Cardiac muscle cell (in vitro differentiated cells and primary cell): ENCODE measurements at regions not wholly inside any gene's neighbourhood (a gene's known extent, or its start where the extent isn't known, plus 50 kb on each side); places are given as distances from the start of the nearest gene placed in this dataset.

Experiments used
- DNase-seq, 2 donors: peaks; one replicate each; pipeline versions ENCODE4 v3.0.0 to v3.0.0-alpha.2; 2010 to 2017; ENCODE audit warnings: low read depth in 1 of 2, low spot score in 1 of 2
- H3K27ac ChIP-seq: fragments of 200-600 bp; sonication (generic); 2 replicates; pipeline ENCODE4 v1.5.1; 2016
- H3K27me3 ChIP-seq: fragments of 200-600 bp; sonication (generic); 2 replicates; pipeline ENCODE4 v1.6.0; 2016; ENCODE audit warnings: control low read depth
- H3K36me3 ChIP-seq: fragments of 200-600 bp; sonication (generic); 2 replicates; pipeline ENCODE4 v1.5.1; 2016; ENCODE audit warnings: control low read depth
- H3K4me1 ChIP-seq: fragments of 200-600 bp; sonication (generic); 2 replicates; pipeline ENCODE4 v1.8.1; 2017; ENCODE audit warnings: low read depth, mild to moderate bottlenecking, mixed run types
- H3K4me3 ChIP-seq: fragments of 200-600 bp; sonication (generic); 2 replicates; pipeline ENCODE4 v1.5.1; 2016; ENCODE audit warnings: mild to moderate bottlenecking
- H3K9me3 ChIP-seq: fragments of 200-600 bp; sonication (generic); 2 replicates; pipeline ENCODE4 v1.5.1; 2017; ENCODE audit warnings: low read depth, mild to moderate bottlenecking, control low read depth
- CTCF ChIP-seq: IDR thresholded peaks from 2 replicates; pipeline ENCODE4 v1.5.1; 2012; ENCODE audit warnings: low read depth, mild to moderate bottlenecking, low read length

- H3K36me3 ChIP-seq, result no peaks in the 10 kb centered on the region
- no peak overlapping the region for H3K27ac ChIP-seq
- no peak for DNase-seq
- no peaks in the 10 kb centered on the region for H3K9me3 ChIP-seq
- H3K4me3 ChIP-seq, result no peak overlapping the region
- no peak for TF ChIP-seq CTCF
- H3K27me3 ChIP-seq, result no peaks in the 10 kb centered on the region
- no peaks in the 10 kb centered on the region for H3K4me1 ChIP-seq
Measured at GRCh38 chr10:42969147-42969546, 107.7 kb upstream of the RET start.

GRCh38 chr10:42969909-42970308, 107.0 kb upstream of the RET start:
- Histone ChIP-seq H3K27me3 (no peaks in the 10 kb centered on the region), H3K9me3 (no peaks in the 10 kb centered on the region), H3K36me3 (no peaks in the 10 kb centered on the region), H3K4me3 (no peak overlapping the region), H3K27ac (no peak overlapping the region), H3K4me1 (no peaks in the 10 kb centered on the region)
- TF ChIP-seq CTCF, result no peak
- DNase-seq, result no peak

GRCh38 chr10:42970451-42971250, 106.2 kb upstream of the RET start:
- no peak overlapping the region for H3K4me3 ChIP-seq
- no peak for TF ChIP-seq CTCF
- no peak for DNase-seq
- H3K27me3 ChIP-seq, result no peaks in the 10 kb centered on the region
- no peaks in the 10 kb centered on the region for H3K4me1 ChIP-seq
- no peaks in the 10 kb centered on the region for H3K36me3 ChIP-seq
- H3K9me3 ChIP-seq, result no peaks in the 10 kb centered on the region
- no peak overlapping the region for H3K27ac ChIP-seq

GRCh38 chr10:42971251-42971599, 105.6 kb upstream of the RET start:
- Histone ChIP-seq H3K27me3 (no peaks in the 10 kb centered on the region), H3K4me3 (no peak overlapping the region), H3K9me3 (no peaks in the 10 kb centered on the region), H3K36me3 (no peaks in the 10 kb centered on the region), H3K27ac (no peak overlapping the region), H3K4me1 (no peaks in the 10 kb centered on the region)
- DNase-seq, result no peak
- no peak for TF ChIP-seq CTCF

GRCh38 chr10:42972946-42973345, 103.9 kb upstream of the RET start:
- no peaks in the 10 kb centered on the region for H3K27me3 ChIP-seq
- H3K9me3 ChIP-seq, result no peaks in the 10 kb centered on the region
- no peaks in the 10 kb centered on the region for H3K36me3 ChIP-seq
- H3K27ac ChIP-seq, result no peak overlapping the region
- no peak for DNase-seq
- no peak for TF ChIP-seq CTCF
- no peaks in the 10 kb centered on the region for H3K4me1 ChIP-seq
- H3K4me3 ChIP-seq, result no peak overlapping the region
